HUES48 (cell line): ENCODE measurements at regions not wholly inside any gene's neighbourhood (a gene's known extent, or its start where the extent isn't known, plus 50 kb on each side); places are given as distances from the start of the nearest gene placed in this dataset.

Source experiments
- H3K27ac ChIP-seq: one replicate; pipeline ENCODE4 v1.7.0; 2013; ENCODE audit warnings: low read depth, low read length, inconsistent platforms
- H3K27me3 ChIP-seq: 2 replicates; pipeline ENCODE4 v1.6.1; 2013; ENCODE audit warnings: mild to moderate bottlenecking, low read length; ENCODE audit not compliant: control insufficient read depth, insufficient read depth
- H3K36me3 ChIP-seq: 2 replicates; pipeline ENCODE4 v1.6.1; 2013; ENCODE audit warnings: low read length; ENCODE audit not compliant: control insufficient read depth, insufficient read depth
- H3K4me1 ChIP-seq: 2 replicates; pipeline ENCODE4 v1.6.1; 2013; ENCODE audit warnings: mild to moderate bottlenecking, low read length; ENCODE audit not compliant: control insufficient read depth, insufficient read depth
- H3K4me3 ChIP-seq: 2 replicates; pipeline ENCODE4 v1.5.1; 2013; ENCODE audit warnings: mild to moderate bottlenecking, low read depth, low read length
- H3K9ac ChIP-seq: 2 replicates; pipeline ENCODE4 v1.6.1; 2013; ENCODE audit warnings: mild to moderate bottlenecking, low read depth, low read length, moderate library complexity
- H3K9me3 ChIP-seq: 2 replicates; pipeline ENCODE4 v1.6.1; 2013; ENCODE audit warnings: low read length; ENCODE audit not compliant: control insufficient read depth, insufficient read depth

- H3K9me3 ChIP-seq, result no peaks in the 10 kb centered on the region
- no peak overlapping the region for H3K9ac ChIP-seq
- H3K4me3 ChIP-seq, result no peak overlapping the region
- no peak overlapping the region for H3K27ac ChIP-seq
- H3K4me1 ChIP-seq, result no peaks in the 10 kb centered on the region
- no peaks in the 10 kb centered on the region for H3K27me3 ChIP-seq
- H3K36me3 ChIP-seq, result no peaks in the 10 kb centered on the region
These were observed 612.7 kb upstream of the ZWINT start for GRCh38 chr10:56973766-56974165.

GRCh38 chr10:56943221-56943755, 582.2 kb upstream of the ZWINT start:
- no peaks in the 10 kb centered on the region for H3K36me3 ChIP-seq
- H3K9ac ChIP-seq, result no peak overlapping the region
- H3K27ac ChIP-seq, result no peak overlapping the region
- no peaks in the 10 kb centered on the region for H3K4me1 ChIP-seq
- no peaks in the 10 kb centered on the region for H3K27me3 ChIP-seq
- H3K9me3 ChIP-seq, result peaks cover 7% of the 10 kb centered on the region; the same call in 1 of the 2 replicates
- no peak overlapping the region for H3K4me3 ChIP-seq

- no peaks in the 10 kb centered on the region for H3K4me1 ChIP-seq
- no peak overlapping the region for H3K9ac ChIP-seq
- H3K27me3 ChIP-seq, result no peaks in the 10 kb centered on the region
- H3K9me3 ChIP-seq, result peaks cover 24% of the 10 kb centered on the region
- H3K4me3 ChIP-seq, result no peak overlapping the region
- H3K27ac ChIP-seq, result no peak overlapping the region
- no peaks in the 10 kb centered on the region for H3K36me3 ChIP-seq
These were observed 573.5 kb upstream of the ZWINT start for GRCh38 chr10:56934515-56934914.

- Histone ChIP-seq H3K4me1 (no peaks in the 10 kb centered on the region), H3K27ac (no peak overlapping the region), H3K4me3 (no peak overlapping the region), H3K36me3 (no peaks in the 10 kb centered on the region), H3K27me3 (no peaks in the 10 kb centered on the region), H3K9ac (no peak overlapping the region), H3K9me3 (0 out of 2 replicates have a peak, but pooled peaks cover 7% of the 10 kb centered on the region)
These were observed 567.7 kb upstream of the ZWINT start for GRCh38 chr10:56928714-56929113.

GRCh38 chr10:56927701-56928100, 566.6 kb upstream of the ZWINT start:
- Histone ChIP-seq H3K9me3 (0 out of 2 replicates have a peak, but pooled peaks cover 7% of the 10 kb centered on the region), H3K36me3 (no peaks in the 10 kb centered on the region), H3K27me3 (no peaks in the 10 kb centered on the region), H3K4me1 (no peaks in the 10 kb centered on the region), H3K27ac (no peak overlapping the region), H3K4me3 (no peak overlapping the region), H3K9ac (no peak overlapping the region)

GRCh38 chr10:56920601-56921261, 559.7 kb upstream of the ZWINT start:
- H3K9me3 ChIP-seq, result 0 out of 2 replicates have a peak, but pooled peaks cover 7% of the 10 kb centered on the region
- no peak overlapping the region for H3K27ac ChIP-seq
- no peaks in the 10 kb centered on the region for H3K36me3 ChIP-seq
- 0 out of 2 replicates have a peak, but pooled peaks cover 4% of the 10 kb centered on the region for H3K4me1 ChIP-seq
- no peaks in the 10 kb centered on the region for H3K27me3 ChIP-seq
- H3K9ac ChIP-seq, result no peak overlapping the region
- H3K4me3 ChIP-seq, result no peak overlapping the region

- Histone ChIP-seq H3K27me3 (no peaks in the 10 kb centered on the region), H3K36me3 (no peaks in the 10 kb centered on the region), H3K9ac (no peak overlapping the region), H3K4me1 (no peaks in the 10 kb centered on the region), H3K4me3 (no peak overlapping the region), H3K27ac (no peak overlapping the region), H3K9me3 (no peaks in the 10 kb centered on the region)
These were observed 551.0 kb upstream of the ZWINT start for GRCh38 chr10:56912043-56912442.

GRCh38 chr10:56905051-56905450, 544.0 kb upstream of the ZWINT start:
- no peak overlapping the region for H3K4me3 ChIP-seq
- H3K9me3 ChIP-seq, result no peaks in the 10 kb centered on the region
- no peaks in the 10 kb centered on the region for H3K36me3 ChIP-seq
- no peaks in the 10 kb centered on the region for H3K4me1 ChIP-seq
- H3K27me3 ChIP-seq, result no peaks in the 10 kb centered on the region
- no peak overlapping the region for H3K9ac ChIP-seq
- no peak overlapping the region for H3K27ac ChIP-seq

GRCh38 chr10:56902554-56902953, 541.5 kb upstream of the ZWINT start:
- no peaks in the 10 kb centered on the region for H3K4me1 ChIP-seq
- H3K36me3 ChIP-seq, result no peaks in the 10 kb centered on the region
- no peak overlapping the region for H3K4me3 ChIP-seq
- no peaks in the 10 kb centered on the region for H3K27me3 ChIP-seq
- H3K9ac ChIP-seq, result no peak overlapping the region
- H3K27ac ChIP-seq, result no peak overlapping the region
- H3K9me3 ChIP-seq, result no peaks in the 10 kb centered on the region

- H3K4me1 ChIP-seq, result no peaks in the 10 kb centered on the region
- H3K4me3 ChIP-seq, result no peak overlapping the region
- H3K9me3 ChIP-seq, result no peaks in the 10 kb centered on the region
- no peak overlapping the region for H3K9ac ChIP-seq
- H3K36me3 ChIP-seq, result no peaks in the 10 kb centered on the region
- no peaks in the 10 kb centered on the region for H3K27me3 ChIP-seq
- H3K27ac ChIP-seq, result no peak overlapping the region
These were observed 534.2 kb upstream of the ZWINT start for GRCh38 chr10:56895306-56895705.

GRCh38 chr10:56881218-56881617, 520.2 kb upstream of the ZWINT start:
- H3K9me3 ChIP-seq, result no peaks in the 10 kb centered on the region
- no peak overlapping the region for H3K4me3 ChIP-seq
- H3K27me3 ChIP-seq, result no peaks in the 10 kb centered on the region
- H3K9ac ChIP-seq, result no peak overlapping the region
- no peaks in the 10 kb centered on the region for H3K4me1 ChIP-seq
- H3K27ac ChIP-seq, result no peak overlapping the region
- no peaks in the 10 kb centered on the region for H3K36me3 ChIP-seq
